Skeletal muscle satellite cell (primary cell): ENCODE measurements at regions not wholly inside any gene's neighbourhood (a gene's known extent, or its start where the extent isn't known, plus 50 kb on each side); places are given as distances from the start of the nearest gene placed in this dataset.

Experiments
- H3K27me3 ChIP-seq: 2 replicates; pipeline ENCODE4 v1.7.0; 2013; ENCODE audit warnings: low read length; ENCODE audit not compliant: control insufficient read depth, insufficient read depth
- H3K36me3 ChIP-seq: 2 replicates; pipeline ENCODE4 v1.7.0; 2013; ENCODE audit warnings: mild to moderate bottlenecking, control low read depth, low read length; ENCODE audit not compliant: insufficient read depth
- H3K4me1 ChIP-seq: 2 replicates; pipeline ENCODE4 v1.7.0; 2013; ENCODE audit warnings: low read length; ENCODE audit not compliant: control insufficient read depth, insufficient read depth
- H3K4me2 ChIP-seq: 2 replicates; pipeline ENCODE4 v1.7.0; 2013; ENCODE audit warnings: mild to moderate bottlenecking, low read length
- H3K4me3 ChIP-seq: 2 replicates; pipeline ENCODE4 v1.7.0; 2013; ENCODE audit warnings: low read length
- H3K9ac ChIP-seq: 2 replicates; pipeline ENCODE4 v1.7.0; 2013; ENCODE audit warnings: mild to moderate bottlenecking, low read depth, low read length, moderate library complexity
- H3K9me3 ChIP-seq: replicated peaks from 2 replicates; pipeline ENCODE4 v1.7.0; 2013; ENCODE audit warnings: mild to moderate bottlenecking, control low read depth, low read length

GRCh38 chr1:168921629-168922028, 184.9 kb upstream of the ATP1B1 start:
- Histone ChIP-seq H3K36me3 (no peaks in the 10 kb centered on the region), H3K9me3 (no peaks in the 10 kb centered on the region), H3K4me3 (no peak overlapping the region), H3K4me1 (peaks cover 15% of the 10 kb centered on the region), H3K4me2 (no peak overlapping the region), H3K9ac (no peak overlapping the region), H3K27me3 (no peaks in the 10 kb centered on the region)

GRCh38 chr1:168923521-168924136, 182.9 kb upstream of the ATP1B1 start:
- Histone ChIP-seq H3K4me2 (no peak overlapping the region), H3K36me3 (no peaks in the 10 kb centered on the region), H3K9ac (no peak overlapping the region), H3K4me1 (peaks cover 15% of the 10 kb centered on the region), H3K4me3 (no peak overlapping the region), H3K9me3 (no peaks in the 10 kb centered on the region), H3K27me3 (no peaks in the 10 kb centered on the region)

DNA sequence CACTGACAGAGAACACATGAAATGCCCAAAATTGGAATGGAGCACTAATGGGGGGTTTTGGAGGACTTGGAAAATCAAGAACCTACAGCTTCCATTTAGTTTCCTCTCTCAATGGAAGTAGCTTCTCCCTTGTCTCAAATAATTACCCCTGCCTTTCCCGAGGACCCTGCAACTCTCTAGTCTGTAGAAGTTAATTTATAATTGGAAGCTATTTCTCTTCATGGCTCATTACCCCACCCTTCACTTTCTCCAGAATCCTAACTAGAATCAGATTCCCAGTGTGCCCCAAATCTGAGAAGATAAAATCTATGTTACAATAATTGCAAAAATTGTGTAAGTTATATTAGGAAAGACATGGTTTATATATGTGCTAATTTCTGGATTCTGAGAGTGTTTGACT, 181.5 kb upstream of the ATP1B1 start:
- peaks cover 14% of the 10 kb centered on the region for H3K4me1 ChIP-seq
- H3K27me3 ChIP-seq = no peaks in the 10 kb centered on the region
- H3K4me2 ChIP-seq = no peak overlapping the region
- H3K9me3 ChIP-seq = no peaks in the 10 kb centered on the region
- H3K9ac ChIP-seq = no peak overlapping the region
- no peak overlapping the region for H3K4me3 ChIP-seq
- H3K36me3 ChIP-seq = no peaks in the 10 kb centered on the region

- H3K9ac ChIP-seq = no peak overlapping the region
- no peaks in the 10 kb centered on the region for H3K36me3 ChIP-seq
- no peak overlapping the region for H3K4me2 ChIP-seq
- peaks cover 1% of the 10 kb centered on the region for H3K4me1 ChIP-seq
- no peaks in the 10 kb centered on the region for H3K9me3 ChIP-seq
- H3K4me3 ChIP-seq = no peak overlapping the region
- H3K27me3 ChIP-seq = no peaks in the 10 kb centered on the region
Observed at GRCh38 chr1:168926236-168926635, 180.3 kb upstream of the ATP1B1 start.

GRCh38 chr1:168932539-168932938, 174.0 kb upstream of the ATP1B1 start:
- Histone ChIP-seq H3K4me1 (no peaks in the 10 kb centered on the region), H3K36me3 (no peaks in the 10 kb centered on the region), H3K9me3 (no peaks in the 10 kb centered on the region), H3K4me3 (no peak overlapping the region), H3K27me3 (no peaks in the 10 kb centered on the region), H3K4me2 (no peak overlapping the region), H3K9ac (no peak overlapping the region)

GRCh38 chr1:168933141-168933805, 173.2 kb upstream of the ATP1B1 start:
- Histone ChIP-seq H3K36me3 (no peaks in the 10 kb centered on the region), H3K4me2 (no peak overlapping the region), H3K4me1 (no peaks in the 10 kb centered on the region), H3K27me3 (no peaks in the 10 kb centered on the region), H3K9ac (no peak overlapping the region), H3K9me3 (no peaks in the 10 kb centered on the region), H3K4me3 (no peak overlapping the region)

- Histone ChIP-seq H3K4me3 (no peak overlapping the region), H3K4me1 (no peaks in the 10 kb centered on the region), H3K4me2 (no peak overlapping the region), H3K9me3 (no peaks in the 10 kb centered on the region), H3K27me3 (no peaks in the 10 kb centered on the region), H3K36me3 (no peaks in the 10 kb centered on the region), H3K9ac (no peak overlapping the region)
Observed at GRCh38 chr1:168939110-168939946, 167.2 kb upstream of the ATP1B1 start.

GRCh38 chr1:168939947-168940223, 166.6 kb upstream of the ATP1B1 start:
- no peaks in the 10 kb centered on the region for H3K36me3 ChIP-seq
- H3K27me3 ChIP-seq = no peaks in the 10 kb centered on the region
- H3K9me3 ChIP-seq = no peaks in the 10 kb centered on the region
- no peaks in the 10 kb centered on the region for H3K4me1 ChIP-seq
- H3K4me3 ChIP-seq = no peak overlapping the region
- no peak overlapping the region for H3K4me2 ChIP-seq
- H3K9ac ChIP-seq = no peak overlapping the region

DNA sequence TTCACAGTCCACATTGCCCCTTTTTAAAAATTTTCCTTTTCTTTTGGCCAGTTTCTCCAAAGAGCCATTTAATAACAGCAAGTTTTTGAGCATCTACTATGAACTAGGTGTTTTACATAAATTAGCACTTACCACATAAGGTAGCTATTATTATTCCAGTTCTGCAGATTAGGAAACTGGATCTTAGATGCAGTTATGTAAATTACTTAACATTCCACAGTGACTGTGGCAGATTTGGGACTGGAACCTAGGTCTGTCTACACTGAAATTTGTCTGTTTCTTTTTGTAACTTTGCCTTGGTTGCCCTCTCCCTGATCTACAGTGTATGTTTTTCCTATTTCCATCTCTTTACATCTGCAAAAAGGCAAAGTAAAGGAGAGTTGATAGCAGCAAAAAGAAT, 164.8 kb upstream of the ATP1B1 start:
- no peaks in the 10 kb centered on the region for H3K4me1 ChIP-seq
- H3K27me3 ChIP-seq = no peaks in the 10 kb centered on the region
- no peak overlapping the region for H3K4me3 ChIP-seq
- H3K4me2 ChIP-seq = no peak overlapping the region
- H3K36me3 ChIP-seq = no peaks in the 10 kb centered on the region
- no peak overlapping the region for H3K9ac ChIP-seq
- no peaks in the 10 kb centered on the region for H3K9me3 ChIP-seq

DNA sequence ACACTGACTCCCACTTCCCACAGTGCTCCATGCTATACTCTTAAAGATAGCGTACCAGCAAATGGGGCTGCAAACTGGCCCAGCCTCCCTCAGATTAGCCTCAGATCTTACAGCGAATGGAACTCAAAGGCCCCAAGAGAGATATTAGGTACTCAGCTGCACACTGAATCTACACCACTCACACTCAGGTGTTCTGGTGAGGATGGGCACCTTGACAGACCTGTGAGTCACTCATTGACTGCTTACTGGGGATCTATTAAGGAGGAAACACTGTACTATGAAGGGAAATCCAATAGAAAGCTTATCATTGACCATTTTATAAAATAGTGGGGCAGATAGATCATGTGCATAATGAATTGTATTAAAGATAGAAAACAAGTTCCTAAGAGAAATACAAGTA, 164.3 kb upstream of the ATP1B1 start:
- H3K9me3 ChIP-seq = no peaks in the 10 kb centered on the region
- no peaks in the 10 kb centered on the region for H3K36me3 ChIP-seq
- no peaks in the 10 kb centered on the region for H3K27me3 ChIP-seq
- no peak overlapping the region for H3K4me2 ChIP-seq
- H3K4me1 ChIP-seq = no peaks in the 10 kb centered on the region
- H3K9ac ChIP-seq = no peak overlapping the region
- no peak overlapping the region for H3K4me3 ChIP-seq

GRCh38 chr1:168945870-168946269, 160.6 kb upstream of the ATP1B1 start:
- no peak overlapping the region for H3K4me2 ChIP-seq
- no peaks in the 10 kb centered on the region for H3K4me1 ChIP-seq
- no peaks in the 10 kb centered on the region for H3K27me3 ChIP-seq
- H3K4me3 ChIP-seq = no peak overlapping the region
- no peaks in the 10 kb centered on the region for H3K36me3 ChIP-seq
- no peak overlapping the region for H3K9ac ChIP-seq
- H3K9me3 ChIP-seq = no peaks in the 10 kb centered on the region

DNA sequence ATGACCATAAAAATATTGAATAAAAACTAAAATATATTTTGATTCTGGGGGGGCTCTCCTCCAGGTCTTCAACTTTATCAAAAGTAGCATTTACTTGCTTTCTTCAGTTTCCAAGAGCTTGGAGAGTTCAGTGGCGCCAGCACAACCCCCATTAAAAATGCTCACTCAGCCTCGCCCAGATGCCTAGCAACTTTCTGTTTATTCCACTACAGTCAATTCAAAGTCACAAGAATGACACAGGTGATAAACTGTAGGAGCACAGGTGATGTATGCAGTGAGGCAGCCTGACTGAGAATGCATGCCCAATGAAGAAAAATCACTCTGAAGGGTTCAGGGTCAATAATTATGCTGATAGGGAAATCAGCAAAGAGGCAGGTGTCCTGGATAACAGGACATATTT, 159.4 kb upstream of the ATP1B1 start:
- Histone ChIP-seq H3K9me3 (no peaks in the 10 kb centered on the region), H3K9ac (no peak overlapping the region), H3K4me1 (no peaks in the 10 kb centered on the region), H3K4me2 (no peak overlapping the region), H3K4me3 (no peak overlapping the region), H3K27me3 (no peaks in the 10 kb centered on the region), H3K36me3 (no peaks in the 10 kb centered on the region)
